ENCODE measurements at regions not wholly inside any gene's neighbourhood (a gene's known extent, or its start where the extent isn't known, plus 50 kb on each side); places are given as distances from the start of the nearest gene placed in this dataset.

- TF ChIP-seq NR2C2 (CRISPR knock-in tag; IDR thresholded peaks at IDR 0.05), result no peak
- no peak for TF ChIP-seq CTCF (IDR thresholded peaks at IDR 0.05)
- no peak for TF ChIP-seq HMGXB4 (CRISPR knock-in tag; IDR thresholded peaks at IDR 0.05)
- TF ChIP-seq TCF7 (CRISPR knock-in tag; IDR thresholded peaks at IDR 0.05; ENCODE audit: low read depth), result no peak
These were observed 156.5 kb downstream of the TLE3 start for GRCh38 chr15:69941301-69941605.

All from WTC11 (cell line).